ENCODE measurements at regions not wholly inside any gene's neighbourhood (a gene's known extent, or its start where the extent isn't known, plus 50 kb on each side); places are given as distances from the start of the nearest gene placed in this dataset.

DNA sequence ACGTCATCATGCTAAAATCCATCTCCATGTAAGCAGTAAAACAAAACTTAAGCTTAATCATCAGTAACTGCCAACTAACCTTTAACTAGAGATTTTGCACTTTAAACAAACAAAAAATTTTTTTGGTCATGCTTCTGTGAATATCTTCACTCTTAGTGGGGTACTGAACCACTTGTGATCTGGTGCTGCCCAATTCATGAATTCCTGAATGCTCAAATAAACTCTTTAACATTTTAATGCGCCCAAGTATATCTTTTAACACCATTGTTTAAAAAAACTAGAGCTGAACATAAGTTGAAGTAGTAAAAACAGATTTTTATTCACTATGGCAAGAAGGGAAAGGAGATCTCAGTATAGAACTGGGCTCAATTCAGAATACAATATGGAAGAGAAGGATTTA is 196.9 kb upstream of the USP24 start:
- Histone ChIP-seq H3K56ac (replicated peaks; ENCODE audit: insufficient read length, low read depth, low read length) (no peak overlapping the region), H4K91ac (replicated peaks; ENCODE audit: insufficient read length, low read length) (no peak overlapping the region), H3K4ac (replicated peaks; ENCODE audit: insufficient read length, low read depth, low read length) (no peak overlapping the region), H3K36me3 (ENCODE audit: control insufficient read depth in 2 of 4, insufficient read depth in 4 of 4, low read length in 3 of 4) (no peaks in the 10 kb centered on the region), H3K4me1 (replicated peaks in 1 of 4; ENCODE audit: control insufficient read depth in 3 of 4, insufficient read depth in 4 of 4, low read length in 3 of 4) (no peaks in the 10 kb centered on the region), H2BK5ac (ENCODE audit: low read depth, low read length) (no peak overlapping the region), H2BK20ac (ENCODE audit: low read length) (no peak overlapping the region), H3K4me2 (ENCODE audit: insufficient read depth in 1 of 2, low read depth in 2 of 2, low read length in 2 of 2) (no peak overlapping the region), H3K79me2 (ENCODE audit: control insufficient read depth in 1 of 2, insufficient read depth in 2 of 2, low read length in 2 of 2) (no peaks in the 10 kb centered on the region), H3K4me3 (ENCODE audit: extremely low read depth in 1 of 4, insufficient read depth in 2 of 4, low read depth in 3 of 4, low read length in 4 of 4) (no peak overlapping the region), H4K5ac (ENCODE audit: insufficient read length, low read depth, low read length) (no peak overlapping the region), H4K20me1 (replicated peaks in 1 of 2; ENCODE audit: control insufficient read depth in 1 of 2, insufficient read depth in 2 of 2, low read length in 2 of 2) (no peaks in the 10 kb centered on the region), H2BK12ac (ENCODE audit: low read depth, low read length) (no peak overlapping the region), H3K9me3 (ENCODE audit: insufficient read depth in 2 of 2, low read depth in 1 of 2, low read length in 1 of 2) (peaks cover 0 to 6% of the 10 kb centered on the region in 2 experiments; a peak in 1 of 4 replicates), H4K8ac (ENCODE audit: extremely low read depth, insufficient read depth, low read length) (no peak overlapping the region), H3K14ac (ENCODE audit: insufficient read length) (no peak overlapping the region), H3K9ac (replicated peaks in 1 of 4; ENCODE audit: extremely low read depth in 1 of 4, low read depth in 3 of 4, low read length in 3 of 4) (no peak overlapping the region), H3K27me3 (replicated peaks in 1 of 4; ENCODE audit: control insufficient read depth in 3 of 4, extremely low read depth in 1 of 4, insufficient read depth in 3 of 4, low read length in 3 of 4) (no peaks in the 10 kb centered on the region), H3K23ac (ENCODE audit: insufficient read length) (no peak overlapping the region), H2AK5ac (ENCODE audit: low read depth, low read length) (no peak overlapping the region), H3K79me1 (ENCODE audit: low read depth, low read length) (no peaks in the 10 kb centered on the region), H2BK120ac (replicated peaks; ENCODE audit: low read depth, low read length) (no peak overlapping the region), H3K18ac (ENCODE audit: extremely low read depth, low read length) (no peak overlapping the region), H2AFZ (ENCODE audit: low read length) (no peak overlapping the region), H3K27ac (ENCODE audit: low read depth, low read length) (no peak overlapping the region), H2BK15ac (ENCODE audit: low read length) (no peak overlapping the region), H3K23me2 (ENCODE audit: low read depth, low read length) (no peaks in the 10 kb centered on the region)
- FAIRE-seq (no peak), DNase-seq (ENCODE audit: low read depth in 1 of 2, low spot score in 2 of 2) (no peak)
- CTCF ChIA-PET (ENCODE audit: partially characterized antibody): no interaction called here
- POLR2A ChIA-PET (ENCODE audit: partially characterized antibody): no interaction called here
- TF ChIP-seq, protein P1, sequence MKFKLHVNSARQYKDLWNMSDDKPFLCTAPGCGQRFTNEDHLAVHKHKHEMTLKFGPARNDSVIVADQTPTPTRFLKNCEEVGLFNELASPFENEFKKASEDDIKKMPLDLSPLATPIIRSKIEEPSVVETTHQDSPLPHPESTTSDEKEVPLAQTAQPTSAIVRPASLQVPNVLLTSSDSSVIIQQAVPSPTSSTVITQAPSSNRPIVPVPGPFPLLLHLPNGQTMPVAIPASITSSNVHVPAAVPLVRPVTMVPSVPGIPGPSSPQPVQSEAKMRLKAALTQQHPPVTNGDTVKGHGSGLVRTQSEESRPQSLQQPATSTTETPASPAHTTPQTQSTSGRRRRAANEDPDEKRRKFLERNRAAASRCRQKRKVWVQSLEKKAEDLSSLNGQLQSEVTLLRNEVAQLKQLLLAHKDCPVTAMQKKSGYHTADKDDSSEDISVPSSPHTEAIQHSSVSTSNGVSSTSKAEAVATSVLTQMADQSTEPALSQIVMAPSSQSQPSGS (IDR thresholded peaks at IDR 0.05; ENCODE audit: low read length): no peak
- 81% methylated on average over 2 of the region's 2 CpGs; no CpG with 5 or more reads in 1 of the 2 experiments for WGBS, 2 experiments (ENCODE audit: extremely low coverage in 1 of 2, insufficient coverage in 1 of 2, insufficient read length in 1 of 2, insufficient replicate concordance in 2 of 2, low coverage in 1 of 2, low lambda C conversion rate in 2 of 2, missing lambda C conversion rate in 1 of 2)
